ENCODE measurements at regions not wholly inside any gene's neighbourhood (a gene's known extent, or its start where the extent isn't known, plus 50 kb on each side); places are given as distances from the start of the nearest gene placed in this dataset.

DNA sequence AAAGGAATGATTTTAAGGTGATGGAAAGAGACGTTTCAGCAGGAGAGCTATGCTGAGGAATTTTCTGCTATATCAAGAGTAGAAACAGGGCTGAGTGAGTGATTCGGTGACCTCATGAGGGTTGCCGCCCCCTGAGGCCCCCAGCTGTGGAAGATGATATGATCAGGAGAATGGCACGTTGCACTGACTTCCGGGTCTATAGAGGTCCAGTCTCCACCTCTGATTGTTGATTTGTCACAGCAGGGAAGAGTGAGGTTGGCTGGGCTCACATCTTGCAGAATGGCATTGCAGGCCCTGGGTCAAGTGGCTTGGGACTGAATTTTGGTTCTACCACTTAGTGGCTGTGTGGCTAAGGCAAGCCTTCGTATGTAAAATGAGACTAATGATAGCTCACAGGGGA lies 205.1 kb downstream of the SNX19 start:
- no peak for DNase-seq (ENCODE audit: low spot score)

DNA sequence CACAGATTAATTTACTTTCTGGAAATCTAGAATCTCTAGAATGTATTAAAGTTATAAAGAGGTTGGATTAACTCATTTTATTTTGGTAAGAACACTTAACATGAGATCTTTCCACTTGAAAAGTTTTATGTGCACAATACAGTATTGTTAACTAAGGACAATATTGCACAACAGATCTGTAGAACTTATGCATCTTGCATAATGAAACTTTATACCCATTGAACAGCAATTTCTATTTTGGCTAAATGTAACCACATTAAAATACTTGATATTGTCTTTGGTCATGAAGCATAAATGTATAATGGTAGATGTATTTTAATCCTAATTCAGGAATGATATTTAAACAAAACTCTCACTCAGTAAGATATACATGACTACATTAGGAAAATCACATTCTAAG lies 203.8 kb downstream of the SNX19 start:
- DNase-seq (ENCODE audit: low spot score): no peak

DNA sequence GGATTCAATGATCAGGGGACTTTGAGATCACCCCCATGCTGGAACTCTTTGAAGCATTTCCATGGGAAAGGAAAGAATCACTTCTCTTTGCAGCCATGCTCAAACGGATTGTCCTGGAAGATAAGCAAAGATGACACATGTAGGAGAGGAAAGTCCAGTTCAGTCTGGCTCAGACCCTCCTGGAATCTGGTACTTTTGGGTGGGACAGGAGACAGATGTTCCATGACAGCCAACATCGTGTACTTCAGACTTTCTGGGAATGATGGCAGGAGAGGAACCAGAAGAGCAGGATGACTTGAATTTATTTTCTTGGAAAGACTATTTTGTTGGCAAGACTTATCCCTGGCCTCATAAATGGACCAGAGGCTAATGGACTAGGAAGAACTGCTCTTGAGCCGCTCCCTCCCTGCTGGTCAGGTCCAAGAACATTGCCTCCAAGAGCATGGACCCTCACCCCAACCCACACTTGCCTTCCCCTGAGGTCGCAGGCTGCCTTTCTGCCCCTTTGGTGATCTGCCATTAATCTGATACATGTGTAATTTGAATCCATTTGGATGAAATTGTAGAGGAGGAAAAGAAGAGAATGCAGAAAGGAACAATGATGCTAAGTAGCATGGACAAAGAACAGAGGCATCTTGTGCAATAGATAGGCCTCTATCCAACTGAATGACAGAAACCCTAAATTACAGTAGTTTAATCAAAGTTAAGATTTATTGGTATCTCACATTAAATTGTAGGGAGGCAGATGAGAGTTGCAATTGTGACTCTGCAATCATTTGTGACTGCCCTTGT lies 201.0 kb downstream of the SNX19 start:
- no peak for DNase-seq (ENCODE audit: low spot score)

DNA sequence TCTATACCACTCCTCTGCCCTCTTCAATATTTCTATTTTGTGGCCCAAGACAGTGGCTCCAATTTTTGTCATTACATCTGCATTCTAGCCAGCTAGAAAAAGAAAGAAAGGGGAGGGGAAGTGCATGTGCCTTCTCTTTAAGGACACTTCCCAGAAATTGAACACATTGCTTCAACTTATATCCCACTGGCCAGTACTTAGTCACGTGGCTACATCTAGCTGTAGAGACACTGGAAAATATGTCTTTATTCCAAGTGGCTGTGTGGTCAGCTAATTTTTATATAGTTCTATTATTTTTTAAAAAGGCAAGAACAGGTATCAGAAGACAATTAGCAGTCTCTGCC lies 200.4 kb downstream of the SNX19 start:
- DNase-seq (ENCODE audit: low spot score): no peak

DNA sequence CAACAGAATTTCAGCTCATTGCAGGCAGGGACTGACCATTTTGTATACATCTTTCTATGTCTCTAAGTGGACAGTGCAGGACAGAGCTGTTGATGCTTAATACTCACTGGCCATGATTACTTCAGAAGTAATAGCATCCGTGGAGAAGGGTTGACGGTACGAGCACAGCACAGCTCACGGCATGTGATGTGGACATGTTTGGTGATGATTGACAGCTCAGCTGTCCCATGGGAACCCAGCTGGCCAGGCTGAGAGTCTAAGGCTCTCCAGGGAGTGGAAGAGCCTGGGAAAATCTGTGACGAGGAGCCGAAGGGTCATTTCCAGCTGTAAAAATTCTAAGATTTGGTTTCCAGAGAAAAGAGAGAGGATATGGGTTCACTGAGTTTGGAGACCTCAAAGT lies 198.2 kb downstream of the SNX19 start:
- no peak for DNase-seq (ENCODE audit: low spot score)

DNA sequence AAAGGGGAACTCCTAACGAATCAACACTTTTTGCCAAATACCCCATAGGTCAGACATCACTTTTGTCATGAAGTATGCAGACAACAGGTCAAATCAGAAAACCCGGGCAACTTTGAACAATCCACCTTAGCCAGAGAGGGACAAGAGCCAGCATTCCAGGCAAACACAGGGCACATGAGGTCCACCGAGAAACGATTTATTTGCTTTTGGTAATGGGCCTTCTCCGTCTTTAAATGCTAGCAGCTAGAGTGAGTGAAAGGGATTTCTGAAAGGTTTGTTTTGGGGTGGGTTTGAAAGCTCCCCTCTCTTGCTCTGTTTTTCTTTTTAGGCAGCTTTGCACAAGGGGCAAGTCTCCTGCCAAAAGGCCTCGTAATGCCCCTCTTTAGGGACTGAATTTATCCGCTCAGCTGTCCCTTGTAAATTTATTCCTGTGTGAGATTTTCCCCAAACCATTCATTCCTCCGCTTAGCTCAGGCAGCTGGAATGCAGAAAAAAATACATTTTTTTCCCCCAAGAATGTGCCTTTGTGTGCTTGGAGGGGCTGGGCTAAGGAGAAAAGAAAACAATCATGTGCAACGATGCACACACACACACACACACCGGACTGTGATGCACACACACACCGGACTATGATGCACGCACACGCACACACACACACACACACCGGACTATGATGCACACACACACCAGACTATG lies 196.9 kb downstream of the SNX19 start:
- DNase-seq (ENCODE audit: low spot score): peak; percentile 84

DNA sequence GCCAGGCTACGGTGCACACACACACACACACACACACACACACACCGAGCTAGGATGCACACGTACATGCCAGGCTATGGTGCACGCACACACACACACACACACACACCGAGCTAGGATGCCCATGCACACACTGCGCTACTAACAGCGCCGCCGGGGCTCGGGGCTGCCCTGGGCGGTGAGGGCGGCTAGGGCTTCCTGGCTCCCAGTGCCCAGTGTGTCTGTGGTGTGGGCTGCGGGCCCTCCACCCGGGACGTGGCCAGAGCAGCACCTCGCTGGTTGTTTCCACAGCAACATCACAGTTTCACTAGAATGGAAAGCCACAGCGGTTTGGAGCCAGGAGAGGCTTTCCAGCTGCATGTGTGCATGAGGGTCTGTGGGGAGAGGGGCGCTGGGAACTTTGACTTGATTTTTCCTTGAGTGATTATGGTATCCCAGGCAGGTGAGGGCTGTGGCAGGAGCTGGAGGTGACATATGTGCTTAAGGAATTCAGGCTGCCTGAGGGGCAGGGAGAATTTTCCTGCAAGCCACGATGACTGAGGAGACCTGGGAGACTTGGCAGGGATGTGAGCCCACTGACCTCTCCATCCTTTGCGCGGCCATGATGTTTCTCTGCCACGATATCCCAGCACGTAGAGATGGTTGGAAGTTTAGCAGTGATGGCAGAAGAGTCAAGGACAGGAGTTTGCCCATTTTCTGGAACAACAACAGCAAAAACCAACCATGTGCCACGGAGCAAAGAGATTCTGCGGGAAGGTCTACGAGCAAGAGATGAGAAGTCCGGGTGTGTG lies 195.9 kb downstream of the SNX19 start:
- no peak for DNase-seq (ENCODE audit: low spot score)

DNA sequence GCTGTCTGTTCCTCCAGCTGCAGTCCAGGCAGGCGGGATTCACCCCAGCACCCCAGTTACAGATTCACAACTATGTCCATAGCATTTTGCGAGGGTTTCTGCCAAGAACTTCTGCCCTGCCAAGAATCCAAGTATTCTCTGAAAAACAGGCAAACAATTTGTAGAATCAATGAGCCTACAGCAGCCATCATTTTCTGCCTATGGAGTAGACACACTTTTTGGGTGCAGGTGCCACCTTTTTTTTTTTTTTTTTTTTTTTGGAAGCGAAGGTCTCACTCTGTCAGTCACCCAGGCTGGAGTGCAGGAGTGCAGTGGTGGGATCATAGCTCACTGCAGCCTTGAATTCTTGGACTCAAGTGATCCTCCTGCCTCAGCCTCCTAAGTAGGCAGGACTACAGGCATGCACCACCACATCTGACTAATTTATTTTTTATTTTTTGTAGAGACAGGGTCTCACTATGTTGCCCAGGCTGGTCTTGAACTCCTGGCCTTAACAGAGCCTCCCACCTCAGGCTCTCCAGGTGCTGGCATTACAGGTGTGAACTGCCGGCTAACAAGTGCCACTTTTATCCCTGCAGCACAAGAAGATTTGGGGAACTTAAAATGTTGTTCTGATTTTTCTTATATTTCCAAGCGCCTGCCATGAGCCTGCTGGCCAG lies 195.1 kb downstream of the SNX19 start:
- no peak for DNase-seq (ENCODE audit: low spot score)

DNA sequence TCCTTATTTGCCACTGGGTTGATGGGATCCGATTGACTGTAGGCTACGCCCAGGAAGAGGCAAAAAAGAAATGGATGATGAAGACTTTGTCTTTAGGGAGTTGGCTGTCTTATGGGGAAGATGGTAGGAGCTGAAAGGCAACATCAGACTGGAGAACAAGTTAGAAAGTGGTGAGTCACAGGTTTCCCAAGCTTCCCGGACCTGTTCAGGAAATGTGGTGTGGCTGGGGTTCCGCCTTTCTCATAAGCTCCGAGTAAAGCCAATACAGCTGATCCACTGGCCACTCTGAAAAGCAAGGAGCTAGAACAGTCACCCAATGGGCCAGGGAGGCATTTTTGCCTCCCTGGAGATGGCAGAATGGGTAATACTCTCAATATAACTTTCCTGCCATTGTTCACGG lies 194.5 kb downstream of the SNX19 start:
- no peak for DNase-seq (ENCODE audit: low spot score)

DNA sequence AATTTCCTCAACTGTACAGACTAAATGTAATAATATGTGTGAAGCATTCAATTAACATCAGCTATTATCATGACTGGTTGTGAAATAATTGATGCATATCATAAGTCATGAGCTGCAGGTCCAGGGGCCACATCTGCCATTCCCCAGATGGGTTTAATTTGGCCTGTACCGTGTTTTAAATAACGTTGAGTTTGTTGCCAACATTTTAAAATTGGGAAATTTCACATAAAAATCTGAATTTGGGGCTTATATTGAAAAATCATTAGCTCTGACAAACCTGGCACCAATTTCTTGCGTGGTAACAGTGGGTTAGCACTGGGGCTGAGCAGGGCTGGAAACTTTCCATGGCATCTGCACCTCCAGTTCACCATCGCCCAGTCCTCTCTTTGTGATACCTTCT lies 193.9 kb downstream of the SNX19 start:
- no peak for DNase-seq (ENCODE audit: low spot score)

DNA sequence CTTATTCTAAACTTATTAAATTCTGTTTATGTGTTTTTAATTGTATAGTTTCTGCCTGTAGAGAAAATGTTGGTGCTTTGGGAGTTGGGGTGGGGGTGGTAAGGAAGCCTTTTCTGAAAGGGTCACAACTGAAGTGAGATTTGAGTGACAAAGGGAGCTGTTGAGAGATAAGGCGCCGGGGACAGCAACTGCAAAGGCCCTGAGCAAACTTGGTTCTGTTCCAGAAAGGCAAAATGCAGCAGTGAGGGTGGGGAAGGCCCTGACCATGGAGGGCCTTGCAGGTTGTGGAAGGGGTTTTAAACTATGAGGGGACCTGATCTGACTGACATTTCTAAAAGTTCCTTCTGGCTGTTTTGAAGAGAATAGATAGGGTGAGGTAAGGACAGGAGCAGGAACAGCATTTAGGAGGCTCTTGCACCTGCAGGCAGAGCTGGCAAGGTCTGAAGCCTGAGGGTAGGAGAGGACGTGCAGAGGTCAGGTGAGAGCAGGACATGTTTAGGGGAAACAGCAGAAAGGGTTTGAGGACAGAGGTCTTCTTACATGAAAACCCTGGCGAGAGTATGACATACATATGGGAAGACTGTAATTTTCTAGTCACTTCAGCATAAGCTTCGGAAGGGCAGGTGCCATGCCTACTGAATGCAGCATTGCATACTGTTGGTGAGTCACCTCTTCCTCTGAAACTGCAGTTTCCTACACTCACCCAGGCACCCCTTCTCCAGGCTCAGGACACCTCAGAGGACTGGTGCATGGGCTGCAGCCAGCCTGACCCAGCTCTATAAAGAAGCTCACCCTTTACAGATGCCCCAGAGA lies 190.7 kb downstream of the SNX19 start:
- DNase-seq (ENCODE audit: low spot score): no peak

DNA sequence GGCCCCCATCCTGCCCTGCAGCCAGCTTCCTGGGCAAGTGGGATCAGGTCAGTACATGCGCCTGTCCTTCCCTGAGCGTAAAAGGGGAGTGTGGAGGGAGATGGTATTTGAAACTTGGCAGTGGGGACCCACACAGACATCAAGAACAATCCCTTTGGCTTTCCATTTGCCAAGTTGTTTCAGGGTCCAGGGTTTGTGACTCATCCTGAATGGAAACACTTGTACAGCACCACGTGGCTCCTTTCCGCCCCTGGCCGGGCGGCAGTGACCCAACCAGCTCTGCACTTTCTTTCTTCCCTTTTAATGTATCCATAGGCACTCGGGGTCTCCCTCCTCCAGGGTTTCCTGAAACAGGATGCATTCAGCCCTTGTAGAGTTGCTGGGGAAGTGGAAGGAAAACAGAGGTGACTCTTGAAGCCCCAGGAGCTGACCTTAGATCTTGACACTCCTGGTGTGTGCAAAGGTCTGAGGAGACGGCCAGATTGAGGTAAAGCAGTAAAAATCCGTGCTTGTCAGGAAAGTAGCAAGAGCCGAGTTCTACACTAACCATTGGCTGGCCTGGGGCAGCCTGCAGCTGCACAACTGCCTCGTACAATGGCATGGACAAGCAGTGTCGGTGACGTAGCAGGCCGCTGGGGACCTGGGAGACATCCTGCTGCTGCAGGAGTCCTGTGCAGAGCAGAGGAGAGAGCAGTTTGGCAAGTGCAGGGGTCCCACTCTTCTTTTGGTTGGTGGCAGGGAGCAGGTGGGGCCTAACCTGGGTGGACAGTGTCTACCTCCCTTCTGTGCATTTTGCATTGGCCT lies 189.8 kb downstream of the SNX19 start:
- peak; percentile 86 for DNase-seq (ENCODE audit: low spot score)

DNA sequence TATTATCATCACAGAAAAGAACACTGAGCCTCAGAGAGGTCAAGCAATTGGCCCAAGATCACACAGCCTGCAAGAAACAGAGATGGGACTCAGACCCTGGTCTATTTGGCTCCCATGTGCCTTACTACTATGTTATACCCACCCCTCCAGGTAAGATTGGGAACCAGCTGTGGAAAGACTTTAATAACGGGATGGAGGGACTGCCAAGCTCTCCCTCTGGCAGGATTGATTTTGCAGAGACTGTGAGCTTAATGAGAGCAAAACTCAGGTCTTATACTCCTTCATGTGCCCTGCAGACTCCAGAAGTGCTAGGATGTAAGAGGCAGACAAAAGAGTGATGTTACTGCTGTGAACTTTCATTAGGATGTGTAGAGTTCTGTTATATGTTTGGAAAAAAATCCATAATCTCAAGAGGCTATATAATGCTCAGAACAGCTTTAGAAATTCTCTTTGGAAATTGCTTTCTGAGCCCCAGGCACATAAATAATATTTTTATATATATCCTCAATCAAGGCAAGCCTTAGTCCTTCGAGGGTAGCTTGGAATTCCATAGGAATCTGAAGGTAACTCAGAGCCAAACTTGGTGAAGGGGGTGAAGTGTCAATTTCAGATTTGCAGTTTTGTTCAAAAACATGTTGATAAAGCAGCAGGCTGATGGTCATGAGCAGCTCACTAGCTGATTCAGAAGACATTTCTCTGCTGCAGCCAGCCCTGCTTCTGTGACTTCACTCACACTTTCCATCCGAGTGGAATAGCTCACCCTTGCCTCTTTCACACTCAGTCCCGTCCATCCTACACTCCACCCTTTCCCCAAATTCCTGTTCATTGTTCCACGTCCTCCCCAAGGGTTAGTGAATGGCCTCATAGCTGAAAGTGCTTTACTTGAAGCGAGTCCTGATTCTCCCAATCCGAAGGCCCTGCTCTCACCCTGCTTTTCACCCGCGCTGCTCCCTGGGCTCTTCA lies 188.8 kb downstream of the SNX19 start:
- DNase-seq (ENCODE audit: low spot score): peak; percentile 62

DNA sequence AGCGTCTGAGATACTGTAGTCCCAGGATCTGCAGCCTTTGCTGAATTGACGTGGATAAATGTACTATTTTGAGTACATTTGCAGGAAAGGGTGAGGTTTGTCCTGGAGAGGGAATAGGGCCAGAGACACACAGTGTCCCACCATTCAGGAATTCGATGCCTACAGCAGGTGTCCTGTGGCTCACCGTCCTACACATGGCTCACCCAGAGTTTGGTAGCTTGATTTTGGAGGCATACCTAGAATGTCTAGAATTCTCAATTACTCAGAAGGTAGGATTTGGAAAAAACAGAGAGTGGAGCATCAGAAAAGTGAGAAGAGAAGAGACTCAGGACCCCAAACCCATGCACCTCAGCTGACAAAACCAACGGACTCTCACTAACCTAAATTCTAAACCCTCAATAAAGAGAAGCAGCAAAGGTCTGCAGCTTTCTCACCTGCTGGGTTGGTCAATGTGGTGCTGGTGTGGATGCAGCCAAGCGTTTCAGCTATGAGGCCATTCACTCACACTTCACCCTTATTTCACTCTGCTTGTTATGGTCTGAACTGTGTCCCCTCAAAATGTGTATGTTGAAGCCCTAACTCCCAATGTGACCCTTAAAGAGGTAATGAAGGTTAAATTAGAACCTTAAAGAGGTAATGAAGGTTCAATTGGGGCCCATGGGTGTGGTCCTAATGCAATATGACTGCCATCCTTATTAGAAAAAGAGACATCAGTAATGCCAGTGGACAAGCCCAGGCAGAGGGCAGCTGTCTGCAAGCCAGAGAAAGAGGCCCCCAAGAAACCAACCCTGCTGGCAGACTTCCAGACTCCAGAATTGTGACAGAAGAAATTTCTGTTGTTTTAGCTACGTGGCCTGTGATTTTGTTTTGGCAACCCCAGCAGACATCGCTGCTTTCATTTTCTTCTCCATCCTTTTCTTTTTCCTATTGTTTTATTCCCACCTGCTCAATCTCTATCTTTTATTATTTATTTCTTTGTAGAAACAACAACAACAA lies 187.8 kb downstream of the SNX19 start:
- no peak for DNase-seq (ENCODE audit: low spot score)

DNA sequence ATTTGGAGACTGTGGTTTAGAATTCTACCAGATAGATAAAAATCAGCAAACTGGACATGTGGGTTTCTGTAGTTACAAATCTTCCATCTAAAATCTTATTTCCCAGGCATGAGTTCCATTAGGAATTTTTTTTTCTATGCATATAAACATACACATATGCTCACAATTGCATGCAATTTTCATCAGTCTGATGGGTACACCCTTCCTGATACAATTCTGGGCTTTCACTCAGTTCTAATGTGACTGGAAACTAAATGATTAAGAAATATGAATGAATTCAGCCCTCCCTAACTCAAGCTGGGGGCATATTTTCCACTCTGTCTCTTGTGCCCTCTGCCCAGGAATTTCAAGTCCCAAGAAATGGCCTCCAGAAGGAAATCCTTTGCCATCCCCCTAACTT lies 187.1 kb downstream of the SNX19 start:
- no peak for DNase-seq (ENCODE audit: low spot score)

DNA sequence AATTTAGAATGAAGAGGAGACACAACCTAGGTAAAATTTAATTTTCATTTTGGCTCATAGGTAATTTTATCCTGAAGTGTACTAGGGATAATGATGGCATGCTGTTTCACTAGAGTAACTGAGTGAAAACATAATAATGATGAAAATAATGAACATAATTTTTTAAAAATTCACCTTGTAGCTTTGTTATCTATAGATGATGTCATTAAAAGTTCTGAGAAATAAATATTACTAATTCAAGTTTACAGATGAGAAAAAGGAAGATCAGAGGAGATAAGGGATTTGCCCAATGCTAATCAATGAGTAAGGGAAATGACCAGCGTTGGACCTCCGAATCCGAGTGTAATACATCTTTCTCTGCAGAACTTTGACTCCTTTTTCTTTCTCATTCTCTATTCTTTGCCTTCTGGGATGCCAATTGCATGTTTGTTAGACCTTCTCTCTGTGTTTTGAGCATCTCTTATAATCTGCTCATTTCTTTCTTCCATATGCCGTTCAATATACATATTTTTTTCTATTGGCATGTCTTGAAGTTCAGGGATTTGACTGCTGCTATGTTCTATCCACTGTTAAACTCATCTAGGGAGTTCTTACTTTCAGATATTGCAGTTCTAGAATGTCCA lies 186.5 kb downstream of the SNX19 start:
- DNase-seq (ENCODE audit: low spot score): no peak

DNA sequence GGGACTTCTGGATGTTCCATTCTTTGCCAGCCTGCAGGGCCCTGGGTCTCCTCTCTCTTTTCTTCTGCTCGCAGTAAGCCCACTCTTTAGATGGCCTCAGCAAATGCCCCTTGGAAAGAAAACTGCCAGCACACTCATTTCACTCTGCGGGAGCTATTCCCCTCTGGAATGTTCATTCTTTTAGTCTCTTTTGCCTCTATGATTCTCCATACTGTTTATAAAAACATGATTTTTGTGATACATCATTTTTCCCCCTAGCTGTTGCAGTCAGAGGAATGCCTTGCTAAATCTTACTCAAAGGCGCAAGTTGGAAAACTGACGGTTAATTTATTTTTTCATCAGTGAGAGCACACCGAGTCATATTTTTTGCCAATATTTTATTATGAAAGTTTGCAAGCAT lies 184.9 kb downstream of the SNX19 start:
- no peak for DNase-seq (ENCODE audit: low spot score)

DNA sequence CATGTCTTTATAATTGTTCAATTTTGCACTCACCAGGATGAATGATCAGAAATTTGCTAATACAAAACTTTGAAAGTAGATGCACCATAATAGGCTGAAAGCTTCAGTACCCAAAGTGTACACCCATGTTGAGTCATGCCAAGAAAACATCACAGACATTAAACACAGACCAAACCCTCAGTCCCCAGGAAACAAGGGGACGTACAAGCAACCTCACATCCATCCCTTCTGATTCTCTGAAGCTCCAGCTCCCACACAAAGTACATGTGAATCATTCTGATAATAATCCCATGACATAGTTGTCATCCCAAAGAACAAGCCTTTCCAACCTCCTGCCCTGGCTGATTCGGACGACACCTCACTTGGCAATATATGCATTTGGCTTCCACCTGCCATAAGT lies 183.8 kb downstream of the SNX19 start:
- no peak for DNase-seq (ENCODE audit: low spot score)

Measured in umbilical cord (tissue), 1 donor.